ENCODE measurements at regions not wholly inside any gene's neighbourhood (a gene's known extent, or its start where the extent isn't known, plus 50 kb on each side); places are given as distances from the start of the nearest gene placed in this dataset.

DNA sequence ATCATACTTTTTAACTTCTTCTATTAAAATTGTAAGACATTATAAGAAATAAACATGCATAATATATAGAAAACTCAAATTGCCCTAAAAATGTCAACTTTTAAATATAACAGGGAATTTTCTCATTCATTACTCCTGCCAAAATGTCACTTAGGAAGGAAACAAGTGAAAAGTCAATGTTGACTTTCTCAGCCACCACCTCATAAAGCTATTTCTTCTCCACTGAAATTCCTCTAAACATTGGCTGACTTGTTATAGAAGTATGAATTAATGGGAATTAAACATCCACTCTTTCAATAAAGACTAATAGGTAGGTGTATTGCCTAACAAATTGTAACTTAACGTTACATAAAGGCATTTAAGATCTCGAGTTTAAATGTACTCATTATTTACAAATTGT, 499.7 kb upstream of the SYT4 start:
- Histone ChIP-seq H3K27ac (ENCODE audit: control insufficient read depth, insufficient read depth, low read length) (no peak overlapping the region), H2AFZ (ENCODE audit: control insufficient read depth, low read length) (no peak overlapping the region), H3K79me2 (ENCODE audit: control insufficient read depth, insufficient read depth, low read length) (no peaks in the 10 kb centered on the region), H3K9me3 (ENCODE audit: control insufficient read depth, low read depth, low read length) (no peaks in the 10 kb centered on the region), H3K4me3 (ENCODE audit: control insufficient read depth in 2 of 3, extremely low read depth in 1 of 3, insufficient read depth in 2 of 3, low read depth in 1 of 3, low read length in 3 of 3) (no peak overlapping the region), H4K20me1 (ENCODE audit: control insufficient read depth, extremely low read depth, insufficient read depth, low read length) (no peaks in the 10 kb centered on the region), H3K36me3 (ENCODE audit: control insufficient read depth in 2 of 2, extremely low read depth in 1 of 2, insufficient read depth in 2 of 2, low read length in 2 of 2) (no peaks in the 10 kb centered on the region), H3K9ac (ENCODE audit: control insufficient read depth, extremely low read depth, insufficient read depth, low read length) (no peak overlapping the region), H3K27me3 (ENCODE audit: control insufficient read depth, extremely low read depth, insufficient read depth, low read length) (no peaks in the 10 kb centered on the region), H3K4me2 (ENCODE audit: control insufficient read depth, extremely low read depth, insufficient read depth, low read depth, low read length) (no peak overlapping the region), H3K4me1 (ENCODE audit: control insufficient read depth, extremely low read depth, insufficient read depth, low read length) (peaks cover 12% of the 10 kb centered on the region), H3K9me1 (ENCODE audit: control insufficient read depth, extremely low read depth, insufficient read depth, low read length) (no peaks in the 10 kb centered on the region)
- dilution Hi-C loops (cut with MboI; ENCODE audit: extremely low pct_ligation_motif_present, low sequenced_read_pairs) = no loop called here
- TF ChIP-seq, protein P1, sequence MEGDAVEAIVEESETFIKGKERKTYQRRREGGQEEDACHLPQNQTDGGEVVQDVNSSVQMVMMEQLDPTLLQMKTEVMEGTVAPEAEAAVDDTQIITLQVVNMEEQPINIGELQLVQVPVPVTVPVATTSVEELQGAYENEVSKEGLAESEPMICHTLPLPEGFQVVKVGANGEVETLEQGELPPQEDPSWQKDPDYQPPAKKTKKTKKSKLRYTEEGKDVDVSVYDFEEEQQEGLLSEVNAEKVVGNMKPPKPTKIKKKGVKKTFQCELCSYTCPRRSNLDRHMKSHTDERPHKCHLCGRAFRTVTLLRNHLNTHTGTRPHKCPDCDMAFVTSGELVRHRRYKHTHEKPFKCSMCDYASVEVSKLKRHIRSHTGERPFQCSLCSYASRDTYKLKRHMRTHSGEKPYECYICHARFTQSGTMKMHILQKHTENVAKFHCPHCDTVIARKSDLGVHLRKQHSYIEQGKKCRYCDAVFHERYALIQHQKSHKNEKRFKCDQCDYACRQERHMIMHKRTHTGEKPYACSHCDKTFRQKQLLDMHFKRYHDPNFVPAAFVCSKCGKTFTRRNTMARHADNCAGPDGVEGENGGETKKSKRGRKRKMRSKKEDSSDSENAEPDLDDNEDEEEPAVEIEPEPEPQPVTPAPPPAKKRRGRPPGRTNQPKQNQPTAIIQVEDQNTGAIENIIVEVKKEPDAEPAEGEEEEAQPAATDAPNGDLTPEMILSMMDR (optimal IDR thresholded peaks at IDR 0.05 in 1 of 3, IDR thresholded peaks at IDR 0.05 in 1 of 3, conservative IDR thresholded peaks at IDR 0.05 in 1 of 3; ENCODE audit: extremely low read depth in 1 of 3, insufficient read depth in 2 of 3, low read length in 3 of 3) = no peak
- TF ChIP-seq EZH2 (IDR thresholded peaks at IDR 0.05; ENCODE audit: low read length) = no peak
- FAIRE-seq (no peak), DNase-seq (ENCODE audit: low read depth, low spot score) (no peak)

DNA sequence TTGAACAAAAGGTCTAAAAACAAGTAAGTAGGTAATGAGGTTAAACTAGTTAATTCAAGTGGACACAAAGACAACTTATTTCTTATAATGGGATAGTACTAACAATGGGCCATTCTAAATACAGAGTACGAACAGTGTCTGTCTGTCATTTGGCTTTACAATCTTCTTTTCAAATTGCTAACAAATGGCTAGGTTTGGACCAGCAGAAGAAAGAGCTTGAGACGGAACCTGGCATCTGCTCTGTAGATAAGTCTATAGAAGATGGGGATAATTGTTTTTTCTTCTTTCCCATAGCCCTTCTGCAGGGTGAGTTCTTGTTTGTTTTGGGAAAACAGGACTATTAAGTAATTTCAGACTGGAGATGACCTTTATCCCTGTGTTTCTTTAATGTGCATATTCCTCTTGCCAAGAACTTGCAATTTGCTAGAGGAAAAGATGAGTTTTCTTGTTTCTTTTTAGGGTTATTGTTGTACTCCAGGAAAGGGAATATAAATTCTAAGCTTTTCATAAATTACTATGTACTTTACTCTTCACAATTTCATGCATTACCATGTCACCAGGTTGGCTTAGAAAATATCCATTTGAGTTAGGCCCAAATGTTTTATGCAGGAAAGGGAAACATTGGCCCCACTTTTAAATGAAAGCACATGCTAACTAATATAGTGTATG, 500.5 kb upstream of the SYT4 start:
- Histone ChIP-seq H4K20me1 (ENCODE audit: control insufficient read depth, extremely low read depth, insufficient read depth, low read length) (no peaks in the 10 kb centered on the region), H3K9ac (ENCODE audit: control insufficient read depth, extremely low read depth, insufficient read depth, low read length) (no peak overlapping the region), H3K79me2 (ENCODE audit: control insufficient read depth, insufficient read depth, low read length) (no peaks in the 10 kb centered on the region), H3K9me3 (ENCODE audit: control insufficient read depth, low read depth, low read length) (no peaks in the 10 kb centered on the region), H3K4me2 (ENCODE audit: control insufficient read depth, extremely low read depth, insufficient read depth, low read depth, low read length) (no peak overlapping the region), H3K4me1 (ENCODE audit: control insufficient read depth, extremely low read depth, insufficient read depth, low read length) (peaks cover 12% of the 10 kb centered on the region), H3K4me3 (ENCODE audit: control insufficient read depth in 2 of 3, extremely low read depth in 1 of 3, insufficient read depth in 2 of 3, low read depth in 1 of 3, low read length in 3 of 3) (no peak overlapping the region), H2AFZ (ENCODE audit: control insufficient read depth, low read length) (no peak overlapping the region), H3K36me3 (ENCODE audit: control insufficient read depth in 2 of 2, extremely low read depth in 1 of 2, insufficient read depth in 2 of 2, low read length in 2 of 2) (no peaks in the 10 kb centered on the region), H3K27me3 (ENCODE audit: control insufficient read depth, extremely low read depth, insufficient read depth, low read length) (no peaks in the 10 kb centered on the region), H3K9me1 (ENCODE audit: control insufficient read depth, extremely low read depth, insufficient read depth, low read length) (no peaks in the 10 kb centered on the region), H3K27ac (ENCODE audit: control insufficient read depth, insufficient read depth, low read length) (no peak overlapping the region)
- FAIRE-seq (no peak), DNase-seq (ENCODE audit: low read depth, low spot score) (no peak)
- TF ChIP-seq, protein P1 (optimal IDR thresholded peaks at IDR 0.05 in 1 of 3, IDR thresholded peaks at IDR 0.05 in 1 of 3, conservative IDR thresholded peaks at IDR 0.05 in 1 of 3; ENCODE audit: extremely low read depth in 1 of 3, insufficient read depth in 2 of 3, low read length in 3 of 3) = no peak
- no peak for TF ChIP-seq EZH2 (IDR thresholded peaks at IDR 0.05; ENCODE audit: low read length)
- dilution Hi-C loops (cut with MboI; ENCODE audit: extremely low pct_ligation_motif_present, low sequenced_read_pairs) = no loop called here

Data from keratinocyte (primary cell).